Fibroblast of lung (primary cell): ENCODE measurements at regions not wholly inside any gene's neighbourhood (a gene's known extent, or its start where the extent isn't known, plus 50 kb on each side); places are given as distances from the start of the nearest gene placed in this dataset.

Experiments used
- DNase-seq, 2 donors: peaks; one replicate each; pipeline versions ENCODE4 v3.0.0 to v3.0.0-alpha.2; 2010; ENCODE audit warnings: low read depth in 2 of 2
- H2AFZ ChIP-seq: 2 replicates; pipeline ENCODE4 v1.5.1; 2012; ENCODE audit warnings: low read length, control low read depth, inconsistent platforms
- H3K27ac ChIP-seq: 2 replicates; pipeline ENCODE4 v1.5.1; 2011; ENCODE audit warnings: low read length, control low read depth; ENCODE audit not compliant: insufficient read depth
- H3K27me3 ChIP-seq: 2 replicates; pipeline ENCODE4 v1.5.1; 2011; ENCODE audit warnings: mild to moderate bottlenecking, low read length; ENCODE audit not compliant: control insufficient read depth, insufficient read depth
- H3K36me3 ChIP-seq: 2 replicates; pipeline ENCODE4 v1.5.1; 2011; ENCODE audit warnings: low read length; ENCODE audit not compliant: control insufficient read depth, insufficient read depth
- H3K4me1 ChIP-seq: 2 replicates; pipeline ENCODE4 v1.5.1; 2011; ENCODE audit warnings: low read length; ENCODE audit not compliant: control insufficient read depth, insufficient read depth; ENCODE audit errors: extremely low read depth
- H3K4me2 ChIP-seq: 2 replicates; pipeline ENCODE4 v1.5.1; 2011; ENCODE audit warnings: low read length, control low read depth; ENCODE audit not compliant: insufficient read depth; ENCODE audit errors: extremely low read depth
- H3K4me3 ChIP-seq, 4 experiments: fragments of 200-600 bp in 1 of 4; sonication (generic) in 1 of 4; replicated peaks in 1 of 4; 2 replicates each; pipeline ENCODE4 v1.5.1; 2011 to 2016; ENCODE audit warnings: low read length in 4 of 4, low read depth in 3 of 4, mild to moderate bottlenecking in 3 of 4, control low read depth in 2 of 4, inconsistent platforms in 1 of 4, mixed read lengths in 1 of 4; ENCODE audit not compliant: insufficient read depth in 1 of 4; ENCODE audit errors: control extremely low read depth in 1 of 4
- H3K79me2 ChIP-seq: 2 replicates; pipeline ENCODE4 v1.5.1; 2012; ENCODE audit warnings: mild to moderate bottlenecking, low read length, inconsistent platforms; ENCODE audit not compliant: control insufficient read depth, insufficient read depth
- H3K9ac ChIP-seq: 2 replicates; pipeline ENCODE4 v1.5.1; 2011; ENCODE audit warnings: mild to moderate bottlenecking, low read length, control low read depth; ENCODE audit not compliant: insufficient read depth
- H3K9me3 ChIP-seq: 2 replicates; pipeline ENCODE4 v1.5.1; 2012; ENCODE audit warnings: low read depth, low read length; ENCODE audit not compliant: control insufficient read depth, insufficient read depth
- H4K20me1 ChIP-seq: 2 replicates; pipeline ENCODE4 v1.5.1; 2011; ENCODE audit warnings: low read length; ENCODE audit not compliant: control insufficient read depth, insufficient read depth; ENCODE audit errors: extremely low read depth
- CTCF ChIP-seq, 2 donors: IDR thresholded peaks in 1 of 2; conservative IDR thresholded peaks in 1 of 2; 1 replicate in 1 of 2; 2 replicates in 1 of 2; pipeline ENCODE4 v1.5.1; 2011 to 2012; ENCODE audit warnings: low read length in 2 of 2, control low read depth in 1 of 2, inconsistent platforms in 1 of 2, low read depth in 1 of 2, mild to moderate bottlenecking in 1 of 2
- EZH2 ChIP-seq: IDR thresholded peaks from 2 replicates; pipeline ENCODE4 v1.5.1; 2012; ENCODE audit warnings: low read length, control low read depth, mild to moderate bottlenecking; ENCODE audit errors: missing control alignments

- Histone ChIP-seq H3K4me1 (no peaks in the 10 kb centered on the region), H3K36me3 (no peaks in the 10 kb centered on the region), H3K9ac (no peak overlapping the region), H3K4me3 (no peak overlapping the region), H3K79me2 (no peaks in the 10 kb centered on the region), H3K27ac (no peak overlapping the region), H3K27me3 (no peaks in the 10 kb centered on the region), H2AFZ (no peak overlapping the region), H4K20me1 (no peaks in the 10 kb centered on the region), H3K4me2 (no peak overlapping the region), H3K9me3 (no peaks in the 10 kb centered on the region)
- no peak for TF ChIP-seq CTCF (conservative IDR thresholded peaks at IDR 0.05 in 1 of 2, IDR thresholded peaks at IDR 0.05 in 1 of 2; ENCODE audit: low read depth in 1 of 2, low read length in 2 of 2)
- TF ChIP-seq EZH2 = no peak
- no peak for DNase-seq
Measured at GRCh38 chr3:84439476-84439875, 519.3 kb upstream of the CADM2 start.

GRCh38 chr3:84440291-84440690 lies 518.5 kb upstream of the CADM2 start:
- H3K4me3 ChIP-seq = no peak overlapping the region
- H4K20me1 ChIP-seq = no peaks in the 10 kb centered on the region
- no peak overlapping the region for H3K9ac ChIP-seq
- DNase-seq = no peak
- H2AFZ ChIP-seq = no peak overlapping the region
- H3K4me1 ChIP-seq = no peaks in the 10 kb centered on the region
- H3K27ac ChIP-seq = no peak overlapping the region
- H3K9me3 ChIP-seq = no peaks in the 10 kb centered on the region
- no peaks in the 10 kb centered on the region for H3K79me2 ChIP-seq
- TF ChIP-seq EZH2 = no peak
- no peak for TF ChIP-seq CTCF (conservative IDR thresholded peaks at IDR 0.05 in 1 of 2, IDR thresholded peaks at IDR 0.05 in 1 of 2; ENCODE audit: low read depth in 1 of 2, low read length in 2 of 2)
- no peaks in the 10 kb centered on the region for H3K27me3 ChIP-seq
- H3K4me2 ChIP-seq = no peak overlapping the region
- no peaks in the 10 kb centered on the region for H3K36me3 ChIP-seq

- TF ChIP-seq EZH2 = no peak
- no peaks in the 10 kb centered on the region for H3K4me1 ChIP-seq
- peak in 1 of 2 donors; percentile 25 for DNase-seq
- H3K27ac ChIP-seq = no peak overlapping the region
- H2AFZ ChIP-seq = no peak overlapping the region
- no peaks in the 10 kb centered on the region for H3K27me3 ChIP-seq
- no peaks in the 10 kb centered on the region for H3K36me3 ChIP-seq
- no peak overlapping the region for H3K9ac ChIP-seq
- no peak overlapping the region for H3K4me3 ChIP-seq
- no peaks in the 10 kb centered on the region for H3K9me3 ChIP-seq
- no peak overlapping the region for H3K4me2 ChIP-seq
- H3K79me2 ChIP-seq = no peaks in the 10 kb centered on the region
- H4K20me1 ChIP-seq = no peaks in the 10 kb centered on the region
Measured at GRCh38 chr3:84442533-84442932, 516.3 kb upstream of the CADM2 start.
